GM18867 (cell line): ENCODE measurements at regions not wholly inside any gene's neighbourhood (a gene's known extent, or its start where the extent isn't known, plus 50 kb on each side); places are given as distances from the start of the nearest gene placed in this dataset.
"Not testable (repeated sequence)": the region's sequence is repeated elsewhere in the genome, so short reads cannot be mapped to it uniquely, and the experiment has no call there.

Source experiments
- ATAC-seq: cut with Tn5 transposase; IDR thresholded peaks from one replicate; pipeline ENCODE4 v1.9.1; 2021; ENCODE audit warnings: mild to moderate bottlenecking, moderate library complexity; ENCODE audit not compliant: unreplicated experiment

DNA sequence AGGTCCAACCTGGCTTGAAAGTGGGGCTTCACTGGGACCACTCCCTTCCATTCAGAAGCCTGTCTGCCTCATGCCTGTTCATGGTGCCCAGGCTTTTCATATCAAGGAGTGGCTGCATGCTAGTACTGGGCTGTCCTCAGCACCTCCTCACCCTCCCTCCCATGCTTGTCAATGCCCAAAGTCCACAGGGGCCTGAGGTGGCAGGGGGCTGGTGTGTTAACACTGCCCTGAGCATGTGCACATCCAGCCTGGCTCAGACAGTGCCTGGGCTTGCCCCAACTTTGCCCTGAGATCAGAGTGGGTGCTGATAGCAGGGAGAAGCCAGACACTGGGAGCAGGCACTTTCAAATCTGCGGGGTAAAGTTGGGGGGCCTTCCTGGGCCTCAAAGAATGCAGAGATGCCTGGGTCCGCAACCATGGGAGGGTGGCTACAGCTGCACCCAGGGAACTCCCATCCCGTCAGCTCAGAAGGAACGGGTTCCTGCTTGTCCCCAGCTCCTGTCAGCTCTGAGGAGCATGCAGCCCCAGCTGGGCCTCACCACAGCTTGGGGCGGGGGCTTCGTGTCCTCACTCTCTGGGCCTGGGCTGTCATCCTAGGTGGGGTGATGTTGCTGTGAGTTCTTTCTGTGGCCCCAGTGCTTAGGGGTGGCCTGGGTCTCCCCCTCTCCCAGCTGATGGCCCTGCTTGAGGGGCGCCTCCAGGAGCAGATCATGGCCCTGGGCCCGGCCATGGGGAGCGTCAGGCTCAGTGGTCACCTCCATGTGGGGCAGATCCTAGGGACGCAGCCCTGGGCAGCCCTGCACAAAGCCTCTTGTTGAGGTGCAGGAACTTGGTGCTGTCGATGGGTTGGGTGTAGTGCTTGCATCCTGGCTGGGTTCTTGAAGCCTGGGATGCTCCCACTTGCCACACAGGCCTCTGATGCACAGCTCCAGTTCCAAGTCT lies 830.6 kb upstream of the SLITRK5 start:
- no peak for ATAC-seq

DNA sequence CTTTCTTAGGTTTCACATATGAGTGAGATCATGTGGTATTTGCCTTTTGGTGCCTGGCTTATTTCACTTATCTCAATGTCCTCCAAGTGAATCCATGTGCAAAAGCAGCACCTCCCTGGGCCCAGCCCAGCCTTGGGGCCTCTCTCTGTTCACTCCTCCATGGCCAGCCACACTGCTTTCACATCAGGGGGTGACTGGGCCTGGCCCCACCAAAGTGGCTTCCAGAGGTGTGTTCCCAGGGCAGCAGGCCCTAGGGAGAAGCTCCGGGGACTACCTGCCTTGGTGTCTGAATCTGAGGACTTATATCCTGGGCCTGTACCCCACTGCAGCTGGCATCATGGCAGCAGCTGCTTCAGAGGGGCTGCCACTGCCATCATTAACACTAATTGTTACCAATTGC lies 829.9 kb upstream of the SLITRK5 start:
- ATAC-seq, result no peak

DNA sequence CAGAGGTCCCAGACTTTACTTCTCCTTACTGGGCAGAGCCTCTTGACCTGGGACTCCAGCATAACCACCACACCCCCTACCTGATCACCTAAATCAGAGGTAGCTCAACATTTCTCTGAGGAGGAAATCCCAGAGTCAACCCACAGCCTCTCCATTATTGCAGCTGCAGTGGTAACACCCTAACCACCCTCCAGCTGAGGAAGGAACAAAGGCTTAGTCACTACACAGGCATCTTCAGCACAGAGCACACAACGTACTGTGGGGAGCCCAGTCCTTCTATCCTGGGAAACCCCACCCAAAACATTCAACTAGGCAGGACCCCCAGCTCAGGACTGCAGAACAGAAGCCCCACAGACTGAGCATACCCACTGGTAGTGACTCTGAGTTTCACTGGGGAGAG lies 824.7 kb upstream of the SLITRK5 start:
- ATAC-seq, result no peak

DNA sequence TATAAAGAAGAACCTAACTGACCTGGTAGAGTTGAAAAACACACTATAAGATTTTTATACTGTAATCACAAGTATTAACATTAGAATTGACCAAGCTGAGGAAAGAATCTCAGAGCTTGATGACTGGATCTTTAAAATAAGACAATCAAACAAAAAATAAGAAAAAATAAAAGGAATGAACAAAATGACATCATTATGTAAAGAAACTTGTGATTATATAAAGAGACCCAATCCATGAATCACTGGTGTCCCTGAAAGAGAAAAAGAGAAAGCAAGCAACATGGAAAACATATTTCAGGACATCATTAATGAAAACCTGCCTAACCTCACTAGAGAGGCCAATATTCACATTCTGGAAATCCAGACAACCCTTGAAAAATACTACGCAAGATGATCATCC lies 822.5 kb upstream of the SLITRK5 start:
- no peak for ATAC-seq

DNA sequence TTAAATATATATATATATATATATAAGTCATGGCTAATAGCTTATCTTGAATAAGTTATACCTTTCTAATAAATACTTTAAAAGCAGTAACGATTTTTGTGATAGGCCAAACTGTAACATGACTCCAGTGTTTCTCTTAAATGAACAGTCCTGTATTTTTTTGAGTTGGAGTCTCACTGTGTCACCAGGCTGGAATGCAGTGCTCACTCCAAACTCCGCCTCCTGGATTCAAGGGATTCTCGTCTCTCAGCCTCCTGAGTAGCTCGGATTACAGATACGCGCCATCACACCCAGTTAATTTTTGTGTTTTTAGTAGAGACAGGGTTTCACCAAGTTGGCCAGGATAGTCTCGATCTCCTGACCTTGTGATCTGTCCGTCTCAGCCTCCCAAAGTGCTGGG lies 814.2 kb upstream of the SLITRK5 start:
- no peak for ATAC-seq

DNA sequence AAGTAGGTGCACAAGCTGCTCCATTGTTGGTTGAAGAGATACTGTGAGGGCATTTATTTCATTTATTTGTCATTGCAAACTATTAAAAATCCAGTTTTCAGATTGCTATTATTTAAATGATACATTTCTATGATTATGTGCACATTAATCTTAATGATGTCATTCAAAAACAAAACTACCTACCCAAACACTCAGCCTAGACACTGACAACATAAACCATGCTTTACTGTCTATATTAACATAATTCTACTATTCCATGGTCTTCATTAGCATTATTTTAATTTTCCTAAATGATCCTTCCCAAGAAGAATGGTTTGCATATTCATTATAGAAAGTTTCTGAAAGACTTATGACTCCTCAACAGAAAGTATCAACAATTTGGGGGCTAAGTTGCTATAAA lies 813.0 kb upstream of the SLITRK5 start:
- ATAC-seq, result no peak

DNA sequence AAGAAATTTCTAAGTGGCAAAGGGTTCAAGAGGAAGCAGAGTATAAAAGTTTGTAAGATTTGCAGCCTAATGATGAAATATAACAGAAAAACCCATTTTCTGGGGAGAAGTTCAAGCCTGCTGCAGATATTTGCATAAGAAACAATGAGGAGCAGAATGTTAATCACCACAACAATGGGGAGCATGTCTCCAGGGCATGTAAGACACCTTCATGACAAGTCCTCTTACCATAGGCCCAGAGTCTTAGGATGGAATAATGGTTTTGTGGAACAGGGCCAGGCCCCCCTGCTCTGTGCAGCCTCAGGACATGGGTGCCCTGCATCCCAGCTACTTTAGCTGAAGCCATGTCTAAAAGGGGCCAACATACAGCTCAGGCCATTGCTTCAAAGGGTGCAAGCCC lies 809.0 kb upstream of the SLITRK5 start:
- no peak for ATAC-seq

DNA sequence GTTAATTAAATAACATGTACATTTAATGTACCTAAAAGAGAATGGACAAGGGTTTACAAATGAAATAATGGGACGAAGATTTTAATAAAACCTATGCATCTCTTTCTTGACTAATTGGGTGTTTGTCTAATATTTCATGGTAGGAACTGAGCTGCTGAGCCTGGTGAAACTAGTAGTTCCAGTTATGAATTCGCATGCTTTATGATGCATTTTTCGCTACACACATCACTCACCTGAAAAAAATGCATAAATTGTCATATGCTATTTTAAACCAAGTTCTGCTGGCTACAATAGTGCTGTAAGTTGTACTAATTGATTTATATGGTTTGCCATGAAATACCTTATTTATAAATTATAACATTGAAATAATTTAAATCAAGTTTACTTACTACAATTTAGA lies 806.8 kb upstream of the SLITRK5 start:
- no peak for ATAC-seq

DNA sequence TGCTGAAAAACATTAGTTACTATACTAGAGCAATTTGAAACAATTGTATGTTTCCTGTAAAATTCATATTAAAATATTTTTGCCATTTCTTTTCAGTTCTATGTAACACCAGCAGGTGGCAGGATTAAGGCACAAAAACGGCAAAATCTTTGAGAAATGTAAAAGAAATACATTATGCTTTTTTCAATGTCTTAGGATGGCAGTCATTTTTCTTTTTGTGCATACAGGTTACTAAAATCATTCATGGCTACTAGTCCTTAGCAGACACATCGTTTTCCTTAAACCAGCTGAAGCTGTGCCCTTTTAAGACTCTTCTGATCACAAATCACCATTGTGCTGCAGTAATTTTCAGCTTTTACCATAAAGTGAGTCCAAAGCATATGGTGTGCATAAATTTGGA lies 800.7 kb upstream of the SLITRK5 start:
- ATAC-seq, result no peak

DNA sequence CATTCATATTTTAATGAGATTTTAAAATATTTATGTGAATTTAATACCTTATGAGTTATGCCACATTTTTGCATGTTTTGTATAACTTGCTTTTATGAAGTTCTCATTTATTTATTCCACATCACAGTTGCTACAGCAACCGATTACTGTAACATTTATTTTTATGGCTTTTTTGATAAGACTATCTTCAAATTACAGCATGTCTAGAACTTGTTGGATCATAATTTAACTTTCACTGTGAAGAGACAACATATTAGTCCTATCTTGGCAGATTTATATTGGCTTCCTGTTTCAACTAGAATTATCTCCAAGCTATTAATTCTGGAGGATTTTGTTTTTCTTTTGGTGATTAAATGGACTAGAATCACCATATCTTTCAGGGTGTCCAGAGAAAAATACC lies 793.7 kb upstream of the SLITRK5 start:
- ATAC-seq, result no peak

DNA sequence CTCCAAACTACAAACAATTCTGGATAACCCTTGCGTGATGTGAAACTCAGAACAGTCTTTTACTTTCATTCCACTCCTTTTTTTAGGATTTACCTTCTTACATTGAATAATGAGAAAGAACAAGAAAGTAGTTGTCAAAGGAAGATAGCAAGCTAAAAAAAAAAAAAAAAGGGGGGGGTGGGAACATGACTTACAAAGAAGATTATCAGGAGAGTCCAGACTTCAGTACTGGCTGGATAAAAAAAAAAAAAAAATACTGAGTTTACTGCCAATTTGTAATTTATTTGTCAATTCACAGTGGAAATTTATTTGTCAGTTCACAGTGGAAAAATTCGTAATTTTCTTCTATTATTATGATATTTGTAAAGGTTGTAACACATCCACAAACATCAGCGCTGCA lies 792.4 kb upstream of the SLITRK5 start:
- ATAC-seq, result no peak

DNA sequence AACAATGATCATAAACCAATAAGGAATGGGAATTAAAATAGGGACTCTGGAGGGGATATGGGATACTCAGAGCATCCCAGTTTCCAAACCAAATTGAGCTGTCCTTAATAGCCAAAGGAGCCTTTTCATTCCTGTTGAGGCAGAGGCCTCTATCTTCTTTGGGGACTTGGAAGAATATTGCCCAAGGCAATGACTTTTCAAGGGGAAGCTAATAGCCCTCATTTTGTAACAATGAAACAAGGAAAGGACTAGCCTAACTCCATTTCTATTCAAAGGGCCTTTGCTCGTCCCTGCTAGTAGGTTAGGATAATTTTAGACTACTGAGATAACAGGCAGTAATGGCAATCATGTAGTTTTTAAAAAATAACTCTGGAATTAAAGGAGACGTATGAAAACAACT lies 789.8 kb upstream of the SLITRK5 start:
- no peak for ATAC-seq

DNA sequence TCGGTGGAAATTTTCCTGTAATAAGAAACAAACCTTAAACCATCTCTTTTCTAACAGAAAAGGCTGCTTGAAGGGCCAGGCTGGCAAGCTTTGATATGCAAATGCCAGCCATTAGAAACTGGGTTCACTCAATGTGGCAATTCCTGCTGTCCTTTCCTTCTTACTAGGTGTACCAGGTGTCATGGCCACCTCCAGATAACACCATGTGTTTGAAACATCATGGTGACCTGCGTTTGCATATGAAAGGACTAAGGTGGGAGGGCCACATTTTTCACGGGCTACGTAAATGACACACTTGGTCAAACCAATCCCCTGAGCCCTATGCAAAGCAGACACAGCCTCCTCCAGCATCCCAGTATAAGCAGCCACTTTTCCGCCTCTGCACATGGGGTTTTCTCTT lies 789.1 kb upstream of the SLITRK5 start:
- no peak for ATAC-seq

DNA sequence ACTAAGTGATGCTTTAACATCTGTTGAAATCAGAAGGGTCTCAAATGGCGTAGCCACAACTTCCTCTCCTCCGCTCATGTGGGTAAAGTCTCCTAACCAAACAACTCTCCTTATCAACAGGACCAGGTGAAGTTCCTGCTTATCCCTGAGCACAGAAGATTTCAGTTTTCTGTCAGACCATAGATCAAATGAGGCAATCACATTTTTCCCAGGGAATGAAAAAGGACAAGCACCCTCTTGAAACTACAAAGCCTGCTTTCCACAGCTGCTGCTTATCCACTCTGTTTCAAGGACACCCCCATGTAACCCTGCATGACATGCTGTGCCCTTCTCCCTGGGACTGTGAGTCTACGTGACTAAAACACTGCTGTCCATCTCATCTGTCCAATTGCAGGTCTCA lies 788.3 kb upstream of the SLITRK5 start:
- ATAC-seq, result no peak

DNA sequence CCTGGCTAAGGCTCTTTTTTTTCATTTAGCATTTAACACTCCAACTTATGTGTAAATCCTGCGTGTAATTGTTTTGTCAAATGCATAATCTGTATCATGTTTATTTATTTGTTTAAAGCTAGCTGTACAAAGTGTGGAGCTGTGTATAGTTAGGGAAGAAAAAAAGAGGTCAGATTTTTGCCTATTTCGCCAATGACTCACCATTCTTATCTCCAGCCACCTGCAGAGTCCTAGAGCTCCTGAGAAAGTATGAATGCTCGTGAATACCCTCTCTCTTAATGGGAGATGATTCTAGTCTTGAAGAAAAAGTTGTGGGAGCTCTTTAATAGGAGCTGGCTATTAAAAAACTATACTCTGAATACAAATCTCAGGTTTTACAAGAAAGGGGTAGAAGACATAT lies 778.8 kb upstream of the SLITRK5 start:
- no peak for ATAC-seq

DNA sequence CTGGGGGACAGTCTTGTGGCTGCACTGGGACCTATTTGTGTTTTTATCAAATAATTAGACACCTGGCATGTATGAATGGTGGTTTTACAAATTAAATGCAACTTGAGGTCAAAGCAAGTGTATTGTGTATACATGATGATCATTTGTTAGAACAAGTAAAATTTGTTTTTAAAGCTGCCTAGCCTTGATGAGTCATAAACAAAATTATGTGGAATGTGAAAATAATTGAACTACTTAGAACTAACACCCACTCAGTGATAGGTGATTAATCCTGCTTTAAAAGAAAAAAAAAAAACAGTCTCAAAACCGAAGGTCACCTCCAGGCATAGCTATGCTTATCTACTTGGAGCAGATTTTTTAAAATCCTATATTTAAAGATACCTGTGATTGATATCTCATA lies 770.3 kb upstream of the SLITRK5 start:
- no peak for ATAC-seq

DNA sequence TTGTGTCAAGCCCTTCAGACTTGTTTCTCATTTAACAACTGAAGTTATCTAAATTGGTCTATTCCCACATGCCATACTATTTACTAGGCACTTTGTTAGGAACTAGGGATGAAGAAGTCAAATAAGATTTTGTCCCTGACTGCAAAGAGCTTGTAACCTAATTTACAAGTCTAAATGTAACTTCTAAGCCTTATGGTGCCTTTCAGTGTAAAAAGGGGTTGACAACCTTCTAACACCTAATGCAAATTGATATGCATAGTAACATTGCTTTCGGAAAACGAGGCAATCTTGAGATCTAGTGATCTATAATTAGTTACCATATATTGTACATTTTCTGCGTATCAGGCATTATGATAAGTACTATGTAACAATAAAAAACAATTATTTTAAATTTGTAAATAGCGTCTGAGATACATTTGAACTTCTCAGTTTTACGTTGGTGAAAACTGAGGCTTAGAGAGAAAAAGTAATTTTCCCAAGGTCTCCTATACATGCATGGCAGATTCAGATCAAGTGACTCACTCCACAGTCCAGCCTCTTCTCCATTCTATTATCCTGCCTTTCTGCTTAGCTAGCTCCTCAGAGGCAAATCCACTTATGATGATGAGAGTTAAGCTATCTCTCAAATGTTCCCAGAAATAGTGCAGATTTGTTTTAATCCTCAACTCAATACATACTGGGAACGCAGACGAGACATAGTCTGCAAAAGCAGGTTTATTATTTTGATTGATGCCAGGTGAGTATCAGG lies 764.9 kb upstream of the SLITRK5 start:
- no peak for ATAC-seq

DNA sequence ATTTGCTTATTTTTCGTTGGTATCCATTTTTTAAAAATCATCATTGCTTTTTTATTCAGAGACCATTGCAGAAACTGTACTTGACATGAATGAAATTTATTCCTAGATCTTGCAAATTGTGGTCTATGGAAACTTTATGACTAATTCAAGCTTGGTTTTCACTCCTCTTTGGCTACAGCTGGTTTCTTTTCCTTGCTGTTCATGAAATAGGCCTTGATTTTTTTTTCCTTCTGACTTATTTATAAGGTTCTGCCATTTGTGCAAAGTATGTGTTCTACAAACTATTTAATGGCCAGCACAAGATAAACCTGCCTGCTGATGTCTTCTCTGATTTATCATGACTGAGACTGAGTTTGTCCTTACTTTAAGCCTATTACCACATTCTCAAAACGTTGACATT lies 764.0 kb upstream of the SLITRK5 start:
- ATAC-seq, result no peak

DNA sequence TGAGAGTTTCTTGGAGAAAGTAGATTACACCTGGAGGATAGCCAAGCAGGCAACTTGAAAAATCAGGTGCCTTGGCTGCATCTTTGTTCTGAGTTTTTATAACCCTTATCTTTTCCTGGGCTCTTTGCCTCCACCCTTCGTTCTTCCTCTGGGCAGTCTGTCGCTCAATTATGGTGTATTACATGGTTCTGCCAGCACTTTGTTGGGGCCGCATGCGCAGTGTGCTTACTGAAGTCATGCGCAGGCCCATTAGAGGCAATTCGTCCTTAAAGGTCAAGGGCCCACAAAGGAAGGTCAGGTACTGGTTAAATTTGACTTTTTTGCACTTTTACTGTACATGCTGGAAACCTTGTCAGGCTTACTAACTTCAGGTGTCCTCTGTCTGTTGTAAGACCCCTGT lies 761.9 kb upstream of the SLITRK5 start:
- no peak for ATAC-seq

DNA sequence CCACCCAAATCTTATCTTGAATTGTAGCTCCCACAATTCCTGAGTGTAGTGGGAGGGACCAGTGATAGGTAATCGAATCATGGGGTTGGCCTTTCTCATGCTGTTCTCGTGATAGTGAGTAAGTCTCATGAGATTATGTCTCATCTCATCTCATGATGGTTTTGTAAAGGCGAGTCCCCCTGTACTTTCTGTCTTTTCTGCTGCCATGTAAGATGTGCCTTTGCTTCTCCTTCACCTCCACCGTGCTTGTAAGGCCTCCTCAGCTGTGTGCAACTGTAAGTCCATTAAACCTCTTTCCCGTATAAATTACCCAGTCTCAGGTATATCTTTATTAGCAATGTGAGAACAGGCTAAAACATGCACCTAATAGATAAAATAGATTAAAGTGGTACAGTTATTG lies 756.4 kb upstream of the SLITRK5 start:
- no peak for ATAC-seq

DNA sequence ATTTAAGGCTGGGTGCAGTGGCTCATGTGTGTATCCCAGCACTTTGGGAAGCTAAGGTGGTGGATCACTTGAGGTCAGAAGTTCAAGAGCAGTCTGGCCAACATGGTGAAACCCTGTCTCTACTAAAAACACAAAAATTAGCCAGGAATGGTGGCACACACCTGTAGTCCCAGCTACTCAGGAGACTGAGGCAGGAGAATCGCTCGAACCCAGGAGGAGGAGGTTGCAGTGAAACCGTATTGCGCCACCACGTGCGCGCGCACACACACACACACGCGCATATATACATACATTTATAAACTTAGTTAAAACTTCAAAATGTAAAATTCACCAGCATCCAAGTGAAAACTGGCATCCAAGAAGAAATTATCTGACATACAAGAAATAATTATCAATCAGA lies 753.7 kb upstream of the SLITRK5 start:
- not testable (repeated sequence) for ATAC-seq

DNA sequence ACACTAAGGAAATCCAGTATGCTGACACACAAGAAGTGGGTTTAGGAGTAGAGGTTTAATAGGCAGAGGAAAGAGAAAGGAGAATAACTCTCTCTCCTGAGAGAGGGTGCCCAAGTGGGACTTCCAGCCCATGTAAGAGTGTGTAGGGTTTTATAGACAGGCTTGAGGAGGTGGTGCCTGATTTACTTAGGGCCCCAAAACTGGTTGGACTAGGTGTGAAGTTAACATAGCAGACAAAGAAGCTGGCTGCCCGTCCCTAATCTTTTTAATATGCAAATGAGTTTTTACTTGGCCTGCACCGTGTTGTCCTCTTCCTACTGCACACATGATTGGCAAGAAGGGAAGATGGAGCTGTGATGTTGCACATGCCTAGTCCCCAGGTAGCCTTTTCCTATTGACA lies 752.5 kb upstream of the SLITRK5 start:
- ATAC-seq, result no peak
